Stimulated activated CD8-positive, alpha-beta memory T cell treated with anti-CD3 and anti-CD28 coated beads, Interleukin-4, amount 100 ng/mL, for 4 hours (primary cell): ENCODE measurements at regions not wholly inside any gene's neighbourhood (a gene's known extent, or its start where the extent isn't known, plus 50 kb on each side); places are given as distances from the start of the nearest gene placed in this dataset.
"Not testable (repeated sequence)": the region's sequence is repeated elsewhere in the genome, so short reads cannot be mapped to it uniquely, and the experiment has no call there.

ENCODE experiments used
- DNase-seq, 2 donors: peaks; one replicate each; pipeline ENCODE4 v3.0.0-alpha.2; 2020; ENCODE audit warnings: low read depth in 2 of 2, low spot score in 1 of 2

DNA sequence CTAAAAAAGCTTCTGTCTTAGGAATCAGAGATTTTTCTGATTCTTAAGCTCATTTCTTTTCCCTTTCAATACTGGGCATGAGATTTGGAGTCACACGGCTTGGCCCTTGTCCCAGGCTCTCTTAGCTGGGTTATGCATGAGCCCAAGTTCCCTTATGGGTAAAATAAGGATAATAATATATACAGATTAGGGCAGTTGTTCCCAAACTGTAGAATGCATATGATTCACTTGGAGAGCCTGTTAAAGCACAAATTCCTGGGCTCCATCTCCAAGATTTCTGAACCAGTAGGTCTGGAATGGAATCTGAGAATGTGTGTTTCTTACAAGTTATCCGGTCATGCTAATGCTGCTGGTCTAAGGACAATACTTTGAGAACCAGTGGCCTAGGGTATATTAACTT is 154.0 kb downstream of the REEP3 start:
- DNase-seq = no peak

DNA sequence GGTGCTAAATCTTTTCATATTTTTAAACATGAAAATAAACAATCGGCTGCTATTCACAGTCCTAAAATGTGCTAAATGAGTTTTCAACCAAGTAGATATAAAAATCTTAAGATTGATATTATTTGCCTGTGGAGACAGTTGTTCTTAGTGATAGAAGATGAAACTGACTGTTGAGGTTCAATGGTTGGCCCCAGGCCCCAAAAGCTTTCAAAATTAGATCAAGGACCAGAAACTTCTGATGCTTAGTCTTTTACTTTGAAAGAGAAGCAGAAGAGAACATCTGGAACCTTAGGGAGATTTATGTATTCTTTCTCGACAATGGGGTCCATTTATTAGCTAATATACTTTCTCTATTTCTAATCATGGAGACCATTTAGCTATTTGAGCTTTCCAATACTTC is 155.8 kb downstream of the REEP3 start:
- no peak for DNase-seq

DNA sequence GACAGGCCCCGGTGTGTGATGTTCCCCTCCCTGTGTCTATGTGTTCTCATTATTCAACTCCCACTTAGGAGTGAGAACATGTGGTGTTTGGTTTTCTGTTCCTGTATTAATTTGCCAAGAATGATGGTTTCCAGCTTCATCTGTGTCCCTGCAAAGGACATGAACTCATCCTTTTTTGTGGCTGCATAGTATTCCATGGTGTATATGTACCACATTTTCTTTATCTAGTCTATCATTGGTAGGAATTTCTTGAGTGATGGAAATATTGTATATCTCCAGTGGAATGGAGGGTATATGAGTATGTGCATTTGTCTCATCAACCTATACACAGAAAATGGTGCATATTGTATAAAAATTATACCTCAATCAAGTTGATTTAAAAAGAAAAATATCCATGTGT is 159.3 kb downstream of the REEP3 start:
- DNase-seq = not testable (repeated sequence)

DNA sequence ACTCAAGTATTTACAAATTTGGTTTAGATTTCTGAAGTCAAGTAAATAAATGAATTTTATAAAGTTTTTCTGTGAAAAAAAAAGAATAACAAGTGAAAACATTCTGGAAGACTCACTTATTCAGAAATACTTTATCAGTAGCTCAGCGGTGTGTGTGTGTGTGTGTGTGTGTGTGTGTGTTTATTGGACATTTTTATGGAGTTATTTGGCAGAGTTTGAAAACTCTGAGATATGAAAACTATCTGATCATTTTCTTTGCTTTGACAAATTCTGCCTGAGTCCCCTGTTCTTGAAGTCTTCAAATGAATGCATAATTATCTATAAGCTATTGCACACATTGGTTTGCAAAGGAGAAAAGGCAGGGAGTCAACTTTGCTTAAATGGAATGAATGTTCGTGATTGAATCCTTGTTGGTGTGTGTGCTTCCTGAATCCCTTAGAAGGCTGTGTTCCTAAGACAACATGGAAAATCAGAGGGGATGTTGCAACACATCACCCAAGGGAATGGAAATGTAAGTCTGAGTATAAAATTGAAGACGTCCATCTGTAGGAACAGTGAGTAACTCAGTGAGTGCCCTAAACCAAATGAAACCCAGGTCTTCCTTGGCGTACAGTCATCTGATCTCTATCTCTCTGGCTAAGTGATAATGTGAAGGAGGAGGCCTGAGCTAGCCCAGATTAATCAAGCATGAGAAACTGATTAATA is 160.9 kb downstream of the REEP3 start:
- no peak for DNase-seq

DNA sequence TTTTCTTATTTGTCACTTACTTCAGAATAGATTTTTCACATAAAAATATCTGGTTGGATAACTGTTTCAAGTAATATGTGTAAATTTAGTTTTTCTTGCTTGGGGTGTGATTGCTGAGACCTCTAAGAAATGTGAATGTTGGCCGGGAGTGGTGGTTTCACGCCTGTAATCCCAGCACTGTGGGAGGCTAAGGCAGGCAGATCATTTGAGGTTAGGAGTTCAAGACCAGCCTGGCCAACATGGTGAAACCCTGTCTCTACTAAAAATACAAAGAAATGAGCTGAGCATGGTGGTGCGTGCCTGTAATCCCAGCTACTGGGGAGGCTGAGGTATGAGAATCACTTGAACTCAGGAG is 161.5 kb downstream of the REEP3 start:
- DNase-seq = not testable (repeated sequence)

DNA sequence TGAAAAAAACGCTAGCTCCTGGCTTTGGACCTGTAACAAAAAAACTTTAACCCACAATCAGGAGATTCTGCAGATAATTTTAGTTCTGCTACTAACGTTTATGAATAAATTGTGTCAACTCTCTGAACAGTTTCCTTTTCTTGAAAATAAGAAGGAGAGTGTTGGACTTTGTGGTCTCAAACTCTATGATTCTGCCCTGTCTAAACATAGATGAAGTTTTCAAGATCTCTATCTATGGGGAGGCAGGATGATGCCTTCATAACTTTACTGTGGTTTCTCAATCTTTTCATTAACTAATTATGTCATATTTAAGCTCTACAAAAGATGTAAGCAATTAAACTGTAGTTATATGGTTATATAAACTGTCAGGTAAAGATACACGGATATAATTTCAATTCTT is 162.0 kb downstream of the REEP3 start:
- DNase-seq = no peak

DNA sequence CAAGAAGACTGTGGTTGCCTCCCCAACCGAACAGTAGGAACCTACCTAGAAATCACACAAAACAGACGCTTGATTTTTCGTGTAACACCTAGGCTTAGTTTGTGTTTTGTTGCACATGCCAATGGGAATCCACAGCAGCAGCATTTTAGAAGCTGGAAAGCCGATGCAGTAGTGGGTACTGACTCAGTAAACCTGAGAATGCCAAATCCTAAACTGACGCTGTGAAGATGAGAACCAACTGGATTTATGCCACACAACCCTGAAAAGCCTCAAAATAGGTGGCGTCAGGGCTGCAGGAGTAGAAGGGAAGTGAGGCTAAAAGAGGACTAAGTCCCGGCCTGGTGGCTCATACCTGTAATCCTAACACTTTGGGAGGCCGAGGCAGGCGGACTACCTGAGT is 162.5 kb downstream of the REEP3 start:
- DNase-seq = no peak

DNA sequence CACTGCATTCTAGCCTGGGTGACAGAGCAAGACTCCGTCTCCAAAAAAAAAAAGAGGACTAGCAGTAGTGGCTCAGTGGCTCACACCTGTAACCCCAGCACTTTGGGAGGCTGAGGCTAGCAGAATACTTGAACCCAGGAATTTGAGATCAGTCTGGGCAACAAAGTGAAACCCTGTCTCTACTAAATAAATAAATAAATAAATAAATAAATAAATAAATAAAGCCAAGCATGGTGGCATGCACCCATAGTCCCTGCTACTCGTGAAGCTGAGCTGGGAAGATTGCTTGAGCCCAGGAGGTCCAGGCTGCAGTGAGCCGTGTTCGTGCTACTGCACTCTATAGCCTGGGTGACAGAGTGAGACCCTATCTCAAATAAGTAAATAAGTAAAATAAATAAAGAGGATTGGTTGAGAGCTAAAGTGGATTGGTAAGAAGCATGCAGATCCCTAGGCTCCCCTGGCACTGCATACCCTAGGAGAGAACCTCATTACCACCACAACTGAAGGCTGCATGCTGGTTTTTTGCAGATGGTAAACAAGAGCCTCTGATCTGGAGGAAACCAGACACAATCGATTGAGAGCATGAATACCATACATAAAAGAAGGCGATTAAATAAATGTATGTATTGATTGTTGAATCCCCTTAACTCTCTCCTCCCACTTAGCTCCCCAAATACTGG is 163.2 kb downstream of the REEP3 start:
- DNase-seq = no peak

DNA sequence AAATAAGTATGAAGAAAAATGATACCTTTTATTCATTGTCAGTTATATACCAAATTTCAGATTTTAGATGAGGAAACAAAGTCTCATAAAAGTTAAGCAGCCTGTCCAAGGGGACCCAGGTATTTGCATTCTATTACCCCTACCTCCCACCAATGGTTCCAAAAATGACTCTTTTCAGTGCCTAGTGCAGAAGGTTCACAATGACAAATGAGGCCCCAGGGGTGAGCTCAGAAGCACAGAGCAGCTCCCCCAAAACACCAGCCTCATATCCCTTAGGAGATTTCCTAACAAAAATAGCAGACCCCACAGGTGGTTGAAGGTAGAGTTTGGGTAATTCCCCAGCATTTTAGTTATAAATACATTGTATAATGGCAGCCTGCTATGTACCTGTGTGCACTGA is 168.6 kb downstream of the REEP3 start:
- DNase-seq = no peak

DNA sequence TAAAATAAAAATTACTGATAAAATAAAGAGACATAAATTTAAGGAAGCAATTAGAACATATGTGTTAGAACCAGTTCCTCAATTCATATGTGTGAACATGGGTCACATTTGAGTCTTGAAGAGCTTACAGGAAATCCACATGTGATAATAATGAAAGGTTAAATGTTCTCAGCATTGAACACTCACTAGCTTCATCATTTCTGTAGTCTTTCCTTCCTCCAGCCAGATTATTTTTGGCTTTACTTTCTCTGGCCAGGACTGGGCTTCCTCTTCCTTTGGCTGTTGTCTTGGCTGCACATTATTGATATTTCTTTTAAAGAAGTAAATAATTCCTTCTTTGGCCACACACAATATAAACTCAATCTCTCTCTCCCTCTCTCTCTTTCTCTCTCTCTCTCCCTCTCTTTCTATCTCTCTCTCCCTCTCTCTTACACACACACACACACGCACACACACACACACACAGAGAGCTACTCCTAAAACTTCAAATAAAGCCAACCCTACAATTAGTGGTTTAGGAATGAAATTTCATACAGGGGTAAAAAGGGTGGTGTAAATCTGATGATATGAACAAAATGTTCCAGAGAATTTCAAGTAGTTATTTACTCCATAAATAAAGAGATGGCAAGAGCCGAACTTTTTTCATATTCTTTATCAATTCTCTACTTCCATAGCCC is 171.2 kb downstream of the REEP3 start:
- DNase-seq = no peak

DNA sequence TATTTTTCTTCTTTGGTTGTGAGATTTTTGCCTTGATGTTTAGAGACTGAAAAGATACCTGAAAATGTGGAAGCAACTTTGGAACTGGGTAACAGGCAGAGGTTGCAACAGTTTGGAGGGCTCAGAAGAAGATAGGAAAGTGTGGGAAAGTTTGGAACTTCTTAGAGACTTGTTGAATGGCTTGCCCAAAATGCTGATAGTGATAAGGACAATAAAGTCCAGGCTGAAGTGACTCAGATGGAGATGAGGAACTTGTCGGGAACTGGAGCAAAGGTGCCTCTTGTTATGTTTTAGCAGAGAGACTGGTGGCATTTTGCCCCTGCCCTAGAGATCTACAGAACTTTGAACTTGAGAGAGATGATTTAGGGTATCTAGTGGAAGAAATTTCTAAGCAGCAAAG is 171.8 kb downstream of the REEP3 start:
- not testable (repeated sequence) for DNase-seq

DNA sequence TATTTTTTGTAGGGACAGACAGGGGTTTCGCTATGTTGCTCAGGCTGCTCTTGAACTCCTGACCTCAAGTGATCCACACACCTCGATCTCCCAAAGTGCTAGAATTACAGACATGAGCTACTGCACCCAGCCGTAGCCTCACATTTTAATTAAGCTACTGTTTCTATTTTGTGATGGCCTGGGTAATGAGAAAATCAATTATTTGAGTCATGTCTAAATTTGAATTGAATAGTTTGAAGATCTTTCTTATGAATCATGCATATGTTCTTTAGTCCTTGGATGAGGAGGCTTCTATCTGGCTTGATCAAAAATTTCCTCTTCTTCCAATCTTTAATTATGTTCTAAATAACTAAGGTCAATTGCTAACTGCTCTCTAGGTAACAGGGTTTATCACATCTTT is 175.0 kb downstream of the REEP3 start:
- no peak for DNase-seq

DNA sequence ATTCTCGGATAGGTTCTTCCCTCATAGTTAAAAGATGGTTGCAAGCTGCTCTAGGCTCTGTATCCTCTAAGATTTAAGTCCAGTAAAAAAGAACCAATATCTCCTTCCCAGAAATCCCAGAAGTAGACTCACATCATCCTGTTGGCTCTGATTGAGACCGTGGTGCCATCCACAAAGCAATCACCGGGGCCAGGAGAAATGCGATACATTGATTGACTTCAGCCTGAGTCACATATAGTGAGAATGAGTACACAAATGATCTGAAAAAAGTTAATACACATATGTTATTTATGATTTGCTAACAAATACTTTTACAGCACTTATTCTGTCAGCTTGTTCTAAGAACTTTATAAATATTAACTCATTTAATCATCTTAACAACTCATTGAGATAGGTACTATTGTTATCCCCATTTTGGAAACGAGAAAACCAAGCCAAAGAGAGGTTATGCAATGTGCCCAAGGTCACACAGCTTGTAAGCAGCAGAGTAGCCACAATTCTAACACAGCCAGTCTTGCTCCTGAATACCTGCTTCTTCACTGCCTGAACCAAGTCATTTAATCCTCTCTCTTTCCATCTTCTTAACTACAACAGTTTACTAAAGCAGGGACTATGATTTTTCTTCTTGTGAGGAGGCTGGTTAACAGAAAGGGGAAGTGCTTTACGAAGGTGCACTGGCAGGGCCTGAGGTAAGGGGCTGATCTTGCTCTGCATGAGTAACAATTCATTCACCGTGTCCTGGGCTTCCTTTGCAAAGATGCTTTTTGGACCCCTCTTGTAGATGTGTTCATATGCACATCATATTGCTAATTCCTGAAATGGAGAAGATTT is 177.0 kb downstream of the REEP3 start:
- no peak for DNase-seq

DNA sequence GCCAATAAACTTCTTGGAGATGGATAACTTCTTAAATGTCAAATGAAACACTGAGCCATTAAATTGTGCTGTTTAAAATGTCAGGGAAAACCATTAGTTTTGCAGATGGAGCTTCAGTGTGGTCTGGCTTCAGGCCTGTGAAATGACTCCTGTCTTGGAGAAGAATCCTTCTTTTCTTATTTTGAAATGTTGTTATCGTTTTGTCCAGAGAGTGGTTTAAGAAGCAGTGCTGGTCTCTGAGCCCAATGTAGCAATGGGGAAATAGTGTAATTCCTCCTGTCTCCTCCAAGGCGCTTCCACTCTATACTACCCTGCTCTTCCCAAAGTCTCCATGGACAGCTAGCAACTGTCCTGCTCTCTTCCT is 177.6 kb downstream of the REEP3 start:
- DNase-seq = no peak

DNA sequence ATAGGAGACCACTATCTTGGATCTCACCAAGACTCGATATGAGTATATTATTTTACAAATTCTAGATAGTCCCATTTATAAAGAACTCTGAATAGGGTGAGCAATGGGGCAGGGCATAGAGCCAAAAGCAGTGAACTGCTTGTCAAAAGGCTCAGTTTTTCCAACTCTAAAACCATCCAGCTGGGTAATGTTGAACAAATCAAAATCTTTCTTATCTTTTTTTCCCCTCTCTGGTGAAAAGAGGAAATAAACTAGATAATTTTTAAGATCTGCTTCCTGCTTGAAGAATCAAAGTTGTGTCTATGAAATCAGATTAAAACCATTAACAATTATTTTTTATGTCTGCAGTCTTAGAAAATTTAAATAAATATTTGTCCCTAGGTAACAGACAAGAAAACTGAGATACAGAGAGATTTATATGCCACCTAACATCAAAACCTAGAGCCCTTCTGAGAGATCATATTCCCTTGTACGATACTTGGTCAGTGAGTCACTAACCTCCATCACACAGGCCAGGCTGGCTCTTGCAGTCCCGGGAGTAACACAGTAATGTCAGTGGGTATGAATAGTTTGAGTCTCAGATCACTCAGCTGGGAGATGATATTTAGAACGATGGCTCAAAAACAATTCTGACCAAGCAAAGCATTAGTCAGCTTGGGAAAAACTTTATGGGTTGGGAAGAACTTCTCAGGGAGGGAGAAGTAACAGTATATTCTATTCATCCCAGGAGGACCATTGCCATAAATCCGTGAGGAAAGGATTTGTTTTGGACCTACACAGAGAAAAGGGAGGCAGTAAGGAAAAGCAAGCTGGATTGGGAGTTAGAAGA is 178.8 kb downstream of the REEP3 start:
- no peak for DNase-seq

DNA sequence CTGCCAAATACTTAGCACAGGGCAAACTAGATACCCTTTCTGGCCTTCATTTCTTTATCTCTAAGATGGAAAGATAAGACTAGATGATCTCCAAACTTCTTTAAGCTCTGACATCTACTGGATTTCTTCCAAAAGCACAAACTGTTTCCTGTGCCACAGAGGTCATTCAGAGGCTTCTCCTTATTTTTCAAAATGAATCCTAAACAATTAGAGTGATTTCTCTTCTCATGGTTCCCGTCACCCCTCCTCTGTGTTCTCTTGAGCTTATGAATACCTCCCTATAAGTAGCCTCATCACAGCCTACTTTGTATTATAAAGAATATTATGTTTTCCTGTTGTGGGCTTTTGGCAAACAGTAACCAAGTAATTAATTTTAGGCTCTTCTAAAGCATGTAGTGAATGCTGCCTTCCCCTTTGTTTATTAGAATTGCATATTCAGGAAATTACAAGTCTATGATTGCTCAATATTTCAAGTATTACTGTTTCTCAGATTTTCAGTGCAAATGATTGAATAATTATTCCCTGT is 179.5 kb downstream of the REEP3 start:
- no peak for DNase-seq

DNA sequence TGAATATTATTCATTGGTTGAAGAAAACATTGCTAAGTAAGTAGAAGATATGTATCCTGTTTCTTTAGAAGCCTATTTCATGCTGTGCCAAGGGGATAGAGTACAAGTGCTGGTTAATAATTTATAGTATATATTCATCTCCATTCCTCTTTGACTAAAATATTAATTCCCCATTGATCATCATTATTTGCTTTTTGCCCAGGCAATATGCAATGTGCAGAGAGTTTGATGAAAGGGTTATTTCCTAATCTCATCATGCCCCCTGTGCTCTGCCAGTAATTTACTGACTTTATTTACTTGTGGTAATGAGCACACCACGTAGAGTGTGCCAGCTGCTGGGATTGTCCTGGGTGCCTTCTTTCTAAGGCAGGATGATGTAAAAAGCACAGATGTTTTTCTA is 180.9 kb downstream of the REEP3 start:
- DNase-seq = no peak

DNA sequence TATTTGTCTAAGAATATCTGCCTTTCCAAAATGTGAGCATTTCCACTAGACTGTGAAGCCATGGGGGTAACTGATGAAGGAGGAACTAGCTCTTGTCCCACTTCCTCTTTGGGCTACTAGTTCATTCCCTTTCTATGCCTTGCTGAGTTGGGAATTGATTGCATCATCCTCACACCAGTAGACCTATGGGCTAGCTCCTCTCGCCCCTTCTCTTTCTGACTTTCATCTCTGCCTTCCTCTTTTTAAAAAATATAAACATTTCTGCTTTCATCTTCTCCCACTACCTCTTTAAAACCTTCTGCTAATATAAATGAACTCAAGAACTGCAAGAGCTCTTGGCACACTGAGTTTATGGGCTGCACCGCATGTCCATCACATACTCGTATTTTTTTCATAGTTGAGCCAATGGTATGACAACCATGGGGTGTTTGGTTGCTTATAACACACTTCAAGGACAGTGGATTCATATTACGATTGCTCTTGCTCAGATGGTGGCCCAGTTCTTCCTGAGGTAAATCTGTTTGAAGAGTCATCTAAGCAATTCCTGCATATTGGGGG is 182.0 kb downstream of the REEP3 start:
- no peak for DNase-seq

DNA sequence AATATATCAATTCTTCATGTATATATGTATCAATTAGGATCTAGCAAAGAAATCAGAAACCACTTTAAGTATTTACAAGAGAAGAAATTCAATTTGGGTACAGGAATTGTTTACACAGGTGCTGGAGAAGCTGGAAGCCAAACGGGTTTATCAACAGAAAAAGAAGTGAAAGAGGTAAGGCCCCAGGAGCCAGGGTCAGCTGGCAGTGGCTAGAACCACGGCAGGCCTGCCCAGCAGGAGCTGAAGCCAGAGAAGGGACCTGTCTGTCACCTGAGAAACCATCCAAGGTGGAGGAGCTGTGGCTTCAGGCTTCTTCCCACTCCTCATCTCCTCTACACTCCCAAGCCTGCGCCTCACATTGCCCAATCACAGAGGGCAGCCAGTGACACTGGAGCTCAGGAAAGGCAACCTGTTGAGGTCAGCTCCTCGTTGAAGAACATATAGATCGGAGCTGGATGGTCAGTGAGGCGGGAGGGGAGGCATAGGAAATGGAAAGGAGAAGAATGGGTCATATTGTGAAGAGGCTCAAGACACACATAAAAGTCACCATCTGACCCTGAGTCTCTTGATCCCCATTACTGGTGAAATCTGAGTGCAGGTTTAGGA is 182.6 kb downstream of the REEP3 start:
- no peak for DNase-seq
